GM23338 (cell line): ENCODE measurements at regions not wholly inside any gene's neighbourhood (a gene's known extent, or its start where the extent isn't known, plus 50 kb on each side); places are given as distances from the start of the nearest gene placed in this dataset.

Source experiments
- ATAC-seq: fragments of 200-7000 bp; cut with Tn5 transposase; 3 replicates; pipeline ENCODE4 v1.9.1; 2020
- DNase-seq: peaks from one replicate; pipeline ENCODE4 v3.0.0-alpha.2; 2015; ENCODE audit warnings: low spot score
- H2AFZ ChIP-seq: fragments of 200-600 bp; sonication (generic); 2 replicates; pipeline ENCODE4 v1.8.0; 2016; ENCODE audit warnings: antibody characterized with exemption, mild to moderate bottlenecking, moderate library complexity
- H3F3A ChIP-seq: fragments of 200-600 bp; sonication (generic); replicated peaks from 2 replicates; pipeline ENCODE4 v1.8.0; 2017; ENCODE audit warnings: antibody characterized with exemption, mixed run types, low read depth
- H3K27ac ChIP-seq: fragments of 200-600 bp; sonication (generic); 2 replicates; pipeline ENCODE4 v1.6.1; 2016; ENCODE audit warnings: low read depth
- H3K27me3 ChIP-seq: fragments of 200-600 bp; sonication (generic); 2 replicates; pipeline ENCODE4 v1.8.0; 2016; ENCODE audit warnings: mild to moderate bottlenecking, mixed run types, moderate library complexity; ENCODE audit not compliant: insufficient read depth
- H3K36me3 ChIP-seq: fragments of 200-600 bp; sonication (generic); 2 replicates; pipeline ENCODE4 v1.8.0; 2016; ENCODE audit warnings: mild to moderate bottlenecking; ENCODE audit not compliant: insufficient read depth
- H3K4me1 ChIP-seq: fragments of 200-600 bp; sonication (generic); 2 replicates; pipeline ENCODE4 v1.8.0; 2016; ENCODE audit warnings: mild to moderate bottlenecking, moderate library complexity; ENCODE audit not compliant: insufficient read depth
- H3K4me2 ChIP-seq: fragments of 200-600 bp; sonication (generic); 2 replicates; pipeline ENCODE4 v1.7.1; 2017; ENCODE audit warnings: mixed run types
- H3K4me3 ChIP-seq: fragments of 200-600 bp; sonication (generic); 2 replicates; pipeline ENCODE4 v1.6.1; 2016; ENCODE audit warnings: mixed run types
- H3K79me2 ChIP-seq: fragments of 200-600 bp; sonication (generic); replicated peaks from 2 replicates; pipeline ENCODE4 v1.8.0; 2017; ENCODE audit warnings: mild to moderate bottlenecking; ENCODE audit not compliant: insufficient read depth
- H3K9me2 ChIP-seq: fragments of 200-600 bp; sonication (generic); 2 replicates; pipeline ENCODE4 v1.8.0; 2017; ENCODE audit not compliant: insufficient read depth
- H4K20me1 ChIP-seq: fragments of 200-600 bp; sonication (generic); replicated peaks from 2 replicates; pipeline ENCODE4 v1.8.0; 2017; ENCODE audit warnings: mild to moderate bottlenecking; ENCODE audit not compliant: insufficient read depth
- H3K27ac Mint-ChIP-seq: 2 replicates; pipeline ENCODE4 v1.8.0; 2020; ENCODE audit warnings: inconsistent platforms, mild to moderate bottlenecking, moderate library complexity, mixed read lengths
- H3K27me3 Mint-ChIP-seq: 3 replicates; pipeline ENCODE4 v1.8.0; 2022; ENCODE audit warnings: low read depth, mild to moderate bottlenecking, moderate library complexity, mixed read lengths, inconsistent platforms; ENCODE audit not compliant: insufficient read depth, poor library complexity
- H3K36me3 Mint-ChIP-seq: 3 replicates; pipeline ENCODE4 v1.8.0; 2021; ENCODE audit warnings: low read depth, mild to moderate bottlenecking, inconsistent platforms, moderate library complexity, mixed read lengths
- H3K4me1 Mint-ChIP-seq: 3 replicates; pipeline ENCODE4 v1.8.0; 2020; ENCODE audit warnings: mild to moderate bottlenecking, inconsistent platforms, mixed read lengths
- H3K4me3 Mint-ChIP-seq: 3 replicates; pipeline ENCODE4 v1.8.0; 2021; ENCODE audit warnings: moderate library complexity, mild to moderate bottlenecking, inconsistent platforms, mixed read lengths
- H3K9me3 Mint-ChIP-seq: 3 replicates; pipeline ENCODE4 v1.8.0; 2020; ENCODE audit warnings: moderate library complexity, mild to moderate bottlenecking, inconsistent platforms, mixed read lengths
- CREB1 ChIP-seq: fragments of 250-450 bp; sonication (Bioruptor Pico); IDR thresholded peaks from 2 replicates; pipeline ENCODE4 v1.5.0; 2020; ENCODE audit warnings: low read depth, mild to moderate bottlenecking, moderate library complexity
- EZH2 ChIP-seq: fragments of 200-600 bp; sonication (generic); IDR thresholded peaks from one replicate; pipeline ENCODE4 v1.8.0; 2017; ENCODE audit warnings: antibody characterized with exemption, mild to moderate bottlenecking, low read depth; ENCODE audit not compliant: unreplicated experiment
- EZH2phosphoT487 ChIP-seq: fragments of 200-600 bp; sonication (generic); IDR thresholded peaks from one replicate; pipeline ENCODE4 v1.8.1; 2018; ENCODE audit warnings: antibody characterized with exemption; ENCODE audit not compliant: unreplicated experiment
- JUNB ChIP-seq: IDR thresholded peaks from one replicate; pipeline ENCODE4 v1.6.1; 2016; ENCODE audit warnings: antibody characterized with exemption; ENCODE audit not compliant: unreplicated experiment
- POLR2AphosphoS5 ChIP-seq: IDR thresholded peaks from 2 replicates; pipeline ENCODE4 v1.6.1; 2016; ENCODE audit warnings: antibody characterized with exemption, low read depth
- ZNF114 ChIP-seq: fragments of 250-450 bp; sonication (Bioruptor Pico); IDR thresholded peaks from 2 replicates; pipeline ENCODE4 v1.5.0; 2020; ENCODE audit warnings: mild to moderate bottlenecking, moderate library complexity
- ZNF331 ChIP-seq: fragments of 250-450 bp; sonication (Bioruptor Pico); IDR thresholded peaks from 2 replicates; pipeline ENCODE4 v1.5.0; 2020; ENCODE audit warnings: low read depth, mild to moderate bottlenecking, moderate library complexity
- TF ChIP-seq, protein P1 (sequence below): IDR thresholded peaks from 2 replicates; pipeline ENCODE4 v1.6.1; 2016; ENCODE audit warnings: antibody characterized with exemption
- TF ChIP-seq, protein P2 (sequence below): IDR thresholded peaks from one replicate; pipeline ENCODE4 v1.6.1; 2018; ENCODE audit warnings: antibody characterized with exemption; ENCODE audit not compliant: unreplicated experiment
- TF ChIP-seq, protein P3 (sequence below): fragments of 250-450 bp; sonication (Bioruptor Pico); IDR thresholded peaks from 2 replicates; pipeline ENCODE4 v1.5.0; 2020; ENCODE audit warnings: mild to moderate bottlenecking, moderate library complexity

DNA sequence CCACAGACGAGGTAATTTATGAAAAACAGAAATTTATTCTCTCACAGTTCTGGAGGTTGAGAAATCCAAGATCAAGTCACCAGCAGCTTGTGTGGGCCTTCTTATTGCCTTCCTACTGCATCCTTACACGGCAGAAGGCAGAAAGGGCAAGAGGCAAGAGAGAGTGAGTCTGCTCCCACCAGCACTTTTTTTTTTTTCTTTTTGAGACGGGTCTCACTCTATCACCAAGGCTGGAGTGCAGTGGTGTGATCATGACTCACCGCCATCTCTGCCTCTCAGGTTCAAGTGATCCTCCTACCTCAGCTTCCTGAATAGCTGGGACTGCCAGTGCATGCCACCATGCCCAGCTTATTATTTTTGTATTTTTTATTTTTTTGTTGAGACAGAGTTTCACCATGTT, 78.5 kb upstream of the HK2 start:
- H3K27ac ChIP-seq, result no peak overlapping the region
- no peak overlapping the region for H2AFZ ChIP-seq
- Mint-ChIP-seq H3K4me1 (no peaks in the 10 kb centered on the region), H3K4me3 (no peak overlapping the region), H3K9me3 (peaks cover 25% of the 10 kb centered on the region), H3K27me3 (peaks cover 8% of the 10 kb centered on the region), H3K36me3 (peaks cover 18% of the 10 kb centered on the region), H3K27ac (no peak overlapping the region)
- H3F3A ChIP-seq, result no peaks in the 10 kb centered on the region
- H3K36me3 ChIP-seq, result no peaks in the 10 kb centered on the region
- TF ChIP-seq EZH2phosphoT487 (no peak), ZNF331 (CRISPR knock-in tag) (no peak), EZH2 (no peak), CREB1 (CRISPR knock-in tag) (no peak)
- TF ChIP-seq, protein P1, sequence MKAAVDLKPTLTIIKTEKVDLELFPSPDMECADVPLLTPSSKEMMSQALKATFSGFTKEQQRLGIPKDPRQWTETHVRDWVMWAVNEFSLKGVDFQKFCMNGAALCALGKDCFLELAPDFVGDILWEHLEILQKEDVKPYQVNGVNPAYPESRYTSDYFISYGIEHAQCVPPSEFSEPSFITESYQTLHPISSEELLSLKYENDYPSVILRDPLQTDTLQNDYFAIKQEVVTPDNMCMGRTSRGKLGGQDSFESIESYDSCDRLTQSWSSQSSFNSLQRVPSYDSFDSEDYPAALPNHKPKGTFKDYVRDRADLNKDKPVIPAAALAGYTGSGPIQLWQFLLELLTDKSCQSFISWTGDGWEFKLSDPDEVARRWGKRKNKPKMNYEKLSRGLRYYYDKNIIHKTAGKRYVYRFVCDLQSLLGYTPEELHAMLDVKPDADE, result no peak
- TF ChIP-seq, protein P2, sequence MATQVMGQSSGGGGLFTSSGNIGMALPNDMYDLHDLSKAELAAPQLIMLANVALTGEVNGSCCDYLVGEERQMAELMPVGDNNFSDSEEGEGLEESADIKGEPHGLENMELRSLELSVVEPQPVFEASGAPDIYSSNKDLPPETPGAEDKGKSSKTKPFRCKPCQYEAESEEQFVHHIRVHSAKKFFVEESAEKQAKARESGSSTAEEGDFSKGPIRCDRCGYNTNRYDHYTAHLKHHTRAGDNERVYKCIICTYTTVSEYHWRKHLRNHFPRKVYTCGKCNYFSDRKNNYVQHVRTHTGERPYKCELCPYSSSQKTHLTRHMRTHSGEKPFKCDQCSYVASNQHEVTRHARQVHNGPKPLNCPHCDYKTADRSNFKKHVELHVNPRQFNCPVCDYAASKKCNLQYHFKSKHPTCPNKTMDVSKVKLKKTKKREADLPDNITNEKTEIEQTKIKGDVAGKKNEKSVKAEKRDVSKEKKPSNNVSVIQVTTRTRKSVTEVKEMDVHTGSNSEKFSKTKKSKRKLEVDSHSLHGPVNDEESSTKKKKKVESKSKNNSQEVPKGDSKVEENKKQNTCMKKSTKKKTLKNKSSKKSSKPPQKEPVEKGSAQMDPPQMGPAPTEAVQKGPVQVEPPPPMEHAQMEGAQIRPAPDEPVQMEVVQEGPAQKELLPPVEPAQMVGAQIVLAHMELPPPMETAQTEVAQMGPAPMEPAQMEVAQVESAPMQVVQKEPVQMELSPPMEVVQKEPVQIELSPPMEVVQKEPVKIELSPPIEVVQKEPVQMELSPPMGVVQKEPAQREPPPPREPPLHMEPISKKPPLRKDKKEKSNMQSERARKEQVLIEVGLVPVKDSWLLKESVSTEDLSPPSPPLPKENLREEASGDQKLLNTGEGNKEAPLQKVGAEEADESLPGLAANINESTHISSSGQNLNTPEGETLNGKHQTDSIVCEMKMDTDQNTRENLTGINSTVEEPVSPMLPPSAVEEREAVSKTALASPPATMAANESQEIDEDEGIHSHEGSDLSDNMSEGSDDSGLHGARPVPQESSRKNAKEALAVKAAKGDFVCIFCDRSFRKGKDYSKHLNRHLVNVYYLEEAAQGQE, result no peak
- ATAC-seq (no peak), DNase-seq (no peak)
- no peaks in the 10 kb centered on the region for H3K4me1 ChIP-seq
- no peak overlapping the region for H3K4me2 ChIP-seq
- no peaks in the 10 kb centered on the region for H4K20me1 ChIP-seq
- no peaks in the 10 kb centered on the region for H3K79me2 ChIP-seq
- no peak overlapping the region for H3K4me3 ChIP-seq
- H3K9me2 ChIP-seq, result no peaks in the 10 kb centered on the region
- no peaks in the 10 kb centered on the region for H3K27me3 ChIP-seq

DNA sequence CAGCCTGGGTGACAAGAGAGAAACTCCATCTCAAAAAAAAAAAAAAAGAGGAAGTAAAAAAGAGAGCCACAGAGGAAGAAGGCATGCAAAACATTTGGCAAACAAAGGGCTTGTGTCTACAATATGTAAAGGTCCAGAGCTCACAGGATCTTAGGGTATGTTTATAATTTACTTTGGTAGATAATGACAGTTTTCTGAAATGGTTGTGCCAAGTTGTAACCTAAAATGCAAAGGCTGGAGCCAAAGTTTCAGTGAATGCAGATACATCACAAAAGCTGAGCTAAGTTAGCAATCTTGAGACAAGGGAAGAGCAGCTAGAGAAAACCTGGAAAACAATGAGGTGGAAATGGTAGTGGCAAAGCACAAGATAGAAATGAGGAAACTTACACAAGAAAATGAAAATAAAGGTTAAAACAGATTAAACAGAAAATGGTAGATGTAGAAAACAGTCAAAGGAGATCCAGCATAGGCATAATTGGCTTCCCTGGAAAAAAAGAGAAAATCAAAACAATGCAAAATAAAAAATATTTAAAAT, 77.5 kb upstream of the HK2 start:
- H3K4me3 ChIP-seq, result no peak overlapping the region
- no peaks in the 10 kb centered on the region for H3K79me2 ChIP-seq
- no peak for ATAC-seq
- H3K4me1 ChIP-seq, result no peaks in the 10 kb centered on the region
- Mint-ChIP-seq H3K27ac (no peak overlapping the region), H3K27me3 (peaks cover 8% of the 10 kb centered on the region), H3K4me1 (no peaks in the 10 kb centered on the region; the same call in 2 of the 3 replicates), H3K4me3 (no peak overlapping the region), H3K9me3 (peaks cover 25% of the 10 kb centered on the region), H3K36me3 (peaks cover 18% of the 10 kb centered on the region)
- no peak overlapping the region for H3K4me2 ChIP-seq
- no peaks in the 10 kb centered on the region for H3K36me3 ChIP-seq
- no peak overlapping the region for H3K27ac ChIP-seq
- no peaks in the 10 kb centered on the region for H3K27me3 ChIP-seq
- no peaks in the 10 kb centered on the region for H3K9me2 ChIP-seq
- no peak overlapping the region for H2AFZ ChIP-seq
- no peaks in the 10 kb centered on the region for H3F3A ChIP-seq
- H4K20me1 ChIP-seq, result no peaks in the 10 kb centered on the region
- DNase-seq, result no peak
- no peak for TF ChIP-seq ZNF331 (CRISPR knock-in tag)
- no peak for TF ChIP-seq POLR2AphosphoS5
- TF ChIP-seq EZH2, result no peak
- TF ChIP-seq CREB1 (CRISPR knock-in tag), result no peak
- TF ChIP-seq ZNF114 (CRISPR knock-in tag), result no peak
- TF ChIP-seq, protein P3, sequence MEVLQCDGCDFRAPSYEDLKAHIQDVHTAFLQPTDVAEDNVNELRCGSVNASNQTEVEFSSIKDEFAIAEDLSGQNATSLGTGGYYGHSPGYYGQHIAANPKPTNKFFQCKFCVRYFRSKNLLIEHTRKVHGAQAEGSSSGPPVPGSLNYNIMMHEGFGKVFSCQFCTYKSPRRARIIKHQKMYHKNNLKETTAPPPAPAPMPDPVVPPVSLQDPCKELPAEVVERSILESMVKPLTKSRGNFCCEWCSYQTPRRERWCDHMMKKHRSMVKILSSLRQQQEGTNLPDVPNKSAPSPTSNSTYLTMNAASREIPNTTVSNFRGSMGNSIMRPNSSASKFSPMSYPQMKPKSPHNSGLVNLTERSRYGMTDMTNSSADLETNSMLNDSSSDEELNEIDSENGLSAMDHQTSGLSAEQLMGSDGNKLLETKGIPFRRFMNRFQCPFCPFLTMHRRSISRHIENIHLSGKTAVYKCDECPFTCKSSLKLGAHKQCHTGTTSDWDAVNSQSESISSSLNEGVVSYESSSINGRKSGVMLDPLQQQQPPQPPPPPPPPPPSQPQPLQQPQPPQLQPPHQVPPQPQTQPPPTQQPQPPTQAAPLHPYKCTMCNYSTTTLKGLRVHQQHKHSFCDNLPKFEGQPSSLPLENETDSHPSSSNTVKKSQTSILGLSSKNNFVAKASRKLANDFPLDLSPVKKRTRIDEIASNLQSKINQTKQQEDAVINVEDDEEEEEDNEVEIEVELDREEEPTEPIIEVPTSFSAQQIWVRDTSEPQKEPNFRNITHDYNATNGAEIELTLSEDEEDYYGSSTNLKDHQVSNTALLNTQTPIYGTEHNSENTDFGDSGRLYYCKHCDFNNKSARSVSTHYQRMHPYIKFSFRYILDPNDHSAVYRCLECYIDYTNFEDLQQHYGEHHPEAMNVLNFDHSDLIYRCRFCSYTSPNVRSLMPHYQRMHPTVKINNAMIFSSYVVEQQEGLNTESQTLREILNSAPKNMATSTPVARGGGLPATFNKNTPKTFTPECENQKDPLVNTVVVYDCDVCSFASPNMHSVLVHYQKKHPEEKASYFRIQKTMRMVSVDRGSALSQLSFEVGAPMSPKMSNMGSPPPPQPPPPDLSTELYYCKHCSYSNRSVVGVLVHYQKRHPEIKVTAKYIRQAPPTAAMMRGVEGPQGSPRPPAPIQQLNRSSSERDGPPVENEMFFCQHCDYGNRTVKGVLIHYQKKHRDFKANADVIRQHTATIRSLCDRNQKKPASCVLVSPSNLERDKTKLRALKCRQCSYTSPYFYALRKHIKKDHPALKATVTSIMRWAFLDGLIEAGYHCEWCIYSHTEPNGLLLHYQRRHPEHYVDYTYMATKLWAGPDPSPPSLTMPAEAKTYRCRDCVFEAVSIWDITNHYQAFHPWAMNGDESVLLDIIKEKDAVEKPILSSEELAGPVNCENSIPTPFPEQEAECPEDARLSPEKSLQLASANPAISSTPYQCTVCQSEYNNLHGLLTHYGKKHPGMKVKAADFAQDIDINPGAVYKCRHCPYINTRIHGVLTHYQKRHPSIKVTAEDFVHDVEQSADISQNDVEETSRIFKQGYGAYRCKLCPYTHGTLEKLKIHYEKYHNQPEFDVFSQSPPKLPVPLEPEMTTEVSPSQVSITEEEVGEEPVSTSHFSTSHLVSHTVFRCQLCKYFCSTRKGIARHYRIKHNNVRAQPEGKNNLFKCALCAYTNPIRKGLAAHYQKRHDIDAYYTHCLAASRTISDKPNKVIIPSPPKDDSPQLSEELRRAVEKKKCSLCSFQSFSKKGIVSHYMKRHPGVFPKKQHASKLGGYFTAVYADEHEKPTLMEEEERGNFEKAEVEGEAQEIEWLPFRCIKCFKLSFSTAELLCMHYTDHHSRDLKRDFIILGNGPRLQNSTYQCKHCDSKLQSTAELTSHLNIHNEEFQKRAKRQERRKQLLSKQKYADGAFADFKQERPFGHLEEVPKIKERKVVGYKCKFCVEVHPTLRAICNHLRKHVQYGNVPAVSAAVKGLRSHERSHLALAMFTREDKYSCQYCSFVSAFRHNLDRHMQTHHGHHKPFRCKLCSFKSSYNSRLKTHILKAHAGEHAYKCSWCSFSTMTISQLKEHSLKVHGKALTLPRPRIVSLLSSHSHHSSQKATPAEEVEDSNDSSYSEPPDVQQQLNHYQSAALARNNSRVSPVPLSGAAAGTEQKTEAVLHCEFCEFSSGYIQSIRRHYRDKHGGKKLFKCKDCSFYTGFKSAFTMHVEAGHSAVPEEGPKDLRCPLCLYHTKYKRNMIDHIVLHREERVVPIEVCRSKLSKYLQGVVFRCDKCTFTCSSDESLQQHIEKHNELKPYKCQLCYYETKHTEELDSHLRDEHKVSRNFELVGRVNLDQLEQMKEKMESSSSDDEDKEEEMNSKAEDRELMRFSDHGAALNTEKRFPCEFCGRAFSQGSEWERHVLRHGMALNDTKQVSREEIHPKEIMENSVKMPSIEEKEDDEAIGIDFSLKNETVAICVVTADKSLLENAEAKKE (CRISPR knock-in tag), result no peak
- no peak for TF ChIP-seq JUNB
- TF ChIP-seq EZH2phosphoT487, result no peak
